Choroid plexus epithelial cell (primary cell): ENCODE measurements at regions not wholly inside any gene's neighbourhood (a gene's known extent, or its start where the extent isn't known, plus 50 kb on each side); places are given as distances from the start of the nearest gene placed in this dataset.

Experiments used
- DNase-seq: peaks from one replicate; pipeline ENCODE4 v3.0.0-alpha.2; 2010; ENCODE audit warnings: low read depth
- H3K4me3 ChIP-seq: 2 replicates; pipeline ENCODE4 v1.5.1; 2011; ENCODE audit warnings: low read depth, mild to moderate bottlenecking, control low read depth, low read length, moderate library complexity
- CTCF ChIP-seq: conservative IDR thresholded peaks from 2 replicates; pipeline ENCODE4 v1.5.1; 2011; ENCODE audit warnings: low read depth, mild to moderate bottlenecking, control low read depth, inconsistent platforms, low read length, moderate library complexity

- no peak for TF ChIP-seq CTCF
- no peak for DNase-seq
- H3K4me3 ChIP-seq, result no peak overlapping the region
Observed at GRCh38 chr1:17891205-17892110, 136.3 kb downstream of the ACTL8 start.

GRCh38 chr1:17892225-17892624 lies 137.1 kb downstream of the ACTL8 start:
- no peak overlapping the region for H3K4me3 ChIP-seq
- no peak for TF ChIP-seq CTCF
- no peak for DNase-seq

- no peak for DNase-seq
- no peak for TF ChIP-seq CTCF
- H3K4me3 ChIP-seq, result no peak overlapping the region
Observed at GRCh38 chr1:17892851-17893250, 137.7 kb downstream of the ACTL8 start.

- no peak overlapping the region for H3K4me3 ChIP-seq
- peak; percentile 53 for DNase-seq
- TF ChIP-seq CTCF, result no peak
Observed at GRCh38 chr1:17893891-17894631, 138.9 kb downstream of the ACTL8 start.

GRCh38 chr1:17895401-17895800 lies 140.3 kb downstream of the ACTL8 start:
- TF ChIP-seq CTCF, result no peak
- DNase-seq, result no peak
- H3K4me3 ChIP-seq, result no peak overlapping the region

GRCh38 chr1:17895986-17896385 lies 140.9 kb downstream of the ACTL8 start:
- no peak overlapping the region for H3K4me3 ChIP-seq
- no peak for DNase-seq
- no peak for TF ChIP-seq CTCF
